HG02938 (cell line): ENCODE measurements at regions not wholly inside any gene's neighbourhood (a gene's known extent, or its start where the extent isn't known, plus 50 kb on each side); places are given as distances from the start of the nearest gene placed in this dataset.
A peak's percentile ranks its signal among the peaks of the same experiment; 100 is the strongest.

ENCODE experiments used
- ATAC-seq: cut with Tn5 transposase; IDR thresholded peaks from one replicate; pipeline ENCODE4 v1.9.1; 2021; ENCODE audit warnings: mild to moderate bottlenecking, moderate library complexity; ENCODE audit not compliant: unreplicated experiment

- peak; percentile 61 for ATAC-seq
Observed at GRCh38 chr3:152051501-152052404, 178.3 kb downstream of the SUCNR1 start.

GRCh38 chr3:152053866-152054265 is 180.4 kb downstream of the SUCNR1 start:
- no peak for ATAC-seq

- ATAC-seq = no peak
Observed at GRCh38 chr3:152054315-152054714, 180.9 kb downstream of the SUCNR1 start.

GRCh38 chr3:152056073-152056472 is 182.6 kb downstream of the SUCNR1 start:
- ATAC-seq = no peak

GRCh38 chr3:152056481-152056880 is 183.0 kb downstream of the SUCNR1 start:
- no peak for ATAC-seq

- ATAC-seq = no peak
Observed at GRCh38 chr3:152056987-152057386, 183.5 kb downstream of the SUCNR1 start.

- no peak for ATAC-seq
Observed at GRCh38 chr3:152058856-152059255, 185.4 kb downstream of the SUCNR1 start.

- ATAC-seq = no peak
Observed at GRCh38 chr3:152060701-152061100, 187.3 kb downstream of the SUCNR1 start.

GRCh38 chr3:152061296-152061695 is 187.9 kb downstream of the SUCNR1 start:
- no peak for ATAC-seq

- ATAC-seq = no peak
Observed at GRCh38 chr3:152069871-152070270, 196.4 kb downstream of the SUCNR1 start.

GRCh38 chr3:152071315-152071714 is 197.4 kb upstream of the MBNL1 start:
- ATAC-seq = no peak

GRCh38 chr3:152071924-152072323 is 196.8 kb upstream of the MBNL1 start:
- ATAC-seq = no peak

- ATAC-seq = no peak
Observed at GRCh38 chr3:152073267-152073666, 195.5 kb upstream of the MBNL1 start.

- ATAC-seq = no peak
Observed at GRCh38 chr3:152076148-152076547, 192.6 kb upstream of the MBNL1 start.

- ATAC-seq = no peak
Observed at GRCh38 chr3:152079980-152080379, 188.7 kb upstream of the MBNL1 start.

- ATAC-seq = no peak
Observed at GRCh38 chr3:152083135-152083534, 185.6 kb upstream of the MBNL1 start.

GRCh38 chr3:152084441-152085158 is 184.1 kb upstream of the MBNL1 start:
- ATAC-seq = no peak

- no peak for ATAC-seq
Observed at GRCh38 chr3:152087153-152087552, 181.6 kb upstream of the MBNL1 start.

- no peak for ATAC-seq
Observed at GRCh38 chr3:152089528-152089927, 179.2 kb upstream of the MBNL1 start.

- ATAC-seq = no peak
Observed at GRCh38 chr3:152091725-152092124, 177.0 kb upstream of the MBNL1 start.

- no peak for ATAC-seq
Observed at GRCh38 chr3:152093901-152094300, 174.8 kb upstream of the MBNL1 start.

GRCh38 chr3:152094406-152094805 is 174.3 kb upstream of the MBNL1 start:
- ATAC-seq = no peak
